ENCODE measurements at regions not wholly inside any gene's neighbourhood (a gene's known extent, or its start where the extent isn't known, plus 50 kb on each side); places are given as distances from the start of the nearest gene placed in this dataset.

DNA sequence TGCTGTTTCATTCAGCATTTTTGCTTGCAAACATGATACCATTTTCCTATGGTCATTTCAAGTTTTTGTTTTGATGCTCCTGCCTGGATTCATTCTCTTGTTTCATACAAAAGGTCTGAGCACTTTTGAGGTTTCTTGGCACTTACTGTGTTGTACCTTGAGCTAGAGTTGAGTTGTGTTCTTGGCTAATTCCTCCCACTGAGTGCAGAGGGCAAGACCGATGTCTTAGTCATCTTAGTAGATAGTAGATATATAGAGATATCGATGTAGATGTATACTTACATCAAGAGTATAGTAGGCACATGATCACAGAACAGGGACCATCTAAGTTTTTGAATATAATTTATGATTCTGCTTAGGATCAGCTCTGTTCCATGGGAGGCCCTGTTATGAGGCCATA is 366.6 kb downstream of the OSTF1 start:
- TF ChIP-seq CTCF (conservative IDR thresholded peaks at IDR 0.05) (no peak), ZFX (IDR thresholded peaks at IDR 0.05) (no peak)
